SK-N-SH (cell line): ENCODE measurements at regions not wholly inside any gene's neighbourhood (a gene's known extent, or its start where the extent isn't known, plus 50 kb on each side); places are given as distances from the start of the nearest gene placed in this dataset.

Source experiments
- CTCF ChIA-PET: fragments of 300-600, 350-600 bp; formaldehyde crosslinking; extraction: SDS; loops from one replicate; lab custom pipeline; 2021; lab: Yijun Ruan, JAX
- POLR2A ChIA-PET: fragments of 350-600 bp; sonication (Branson Sonifier 250); formaldehyde crosslinking; extraction: SDS; loops from one replicate; lab custom pipeline; 2020; ENCODE audit warnings: antibody characterized with exemption, inconsistent platforms; lab: Yijun Ruan, JAX
- DNase-seq: peaks from one replicate; pipeline ENCODE4 v3.0.0; 2012
- H2AFZ ChIP-seq: fragments of 200-600 bp; sonication (generic); 2 replicates; pipeline ENCODE4 v1.8.1; 2016; ENCODE audit warnings: antibody characterized with exemption, mild to moderate bottlenecking, low read depth
- H3F3A ChIP-seq: fragments of 200-600 bp; sonication (generic); replicated peaks from 2 replicates; pipeline ENCODE3; 2016; ENCODE audit warnings: antibody characterized with exemption, mild to moderate bottlenecking; ENCODE audit not compliant: insufficient read depth
- H3K27ac ChIP-seq, 2 experiments: fragments of 200-500 bp in 1 of 2; fragments of 200-600 bp in 1 of 2; sonication (Bioruptor generic) in 1 of 2; sonication (generic), shearing (Covaris generic) in 1 of 2; 2 replicates each; pipeline versions ENCODE4 v1.5.1 to v1.6.1; 2014 to 2016; ENCODE audit warnings: low read depth in 2 of 2, inconsistent platforms in 1 of 2, low read length in 1 of 2, mild to moderate bottlenecking in 1 of 2, mixed read lengths in 1 of 2
- H3K27me3 ChIP-seq: fragments of 200-600 bp; sonication (generic), shearing (Covaris generic); 2 replicates; pipeline ENCODE4 v1.6.1; 2016; ENCODE audit warnings: mixed run types; ENCODE audit not compliant: insufficient read depth
- H3K36me3 ChIP-seq, 2 experiments: fragments of 200-500 bp in 1 of 2; fragments of 200-600 bp in 1 of 2; sonication (Bioruptor generic) in 1 of 2; sonication (generic) in 1 of 2; replicated peaks in 1 of 2; 2 replicates each; pipeline versions ENCODE3 to v1.5.1; 2014 to 2016; ENCODE audit warnings: low read length in 1 of 2, mild to moderate bottlenecking in 1 of 2; ENCODE audit not compliant: insufficient read depth in 2 of 2, control insufficient read depth in 1 of 2
- H3K4me1 ChIP-seq, 2 experiments: fragments of 200-500 bp in 1 of 2; fragments of 200-600 bp in 1 of 2; sonication (Bioruptor generic) in 1 of 2; sonication (generic), shearing (Covaris generic) in 1 of 2; 2 replicates each; pipeline versions ENCODE4 v1.5.1 to v1.6.1; 2014 to 2016; ENCODE audit warnings: low read depth in 1 of 2, low read length in 1 of 2, mixed run types in 1 of 2; ENCODE audit not compliant: insufficient read depth in 2 of 2, control insufficient read depth in 1 of 2
- H3K4me2 ChIP-seq: fragments of 200-600 bp; sonication (generic), shearing (Covaris generic); 2 replicates; pipeline ENCODE4 v1.6.1; 2017; ENCODE audit warnings: mixed run types
- H3K4me3 ChIP-seq, 2 experiments: fragments of 200-500 bp in 1 of 2; fragments of 200-600 bp in 1 of 2; sonication (Bioruptor generic) in 1 of 2; sonication (generic), shearing (Covaris generic) in 1 of 2; 2 replicates each; pipeline versions ENCODE4 v1.5.1 to v1.8.1; 2014 to 2016; ENCODE audit warnings: low read depth in 2 of 2, inconsistent platforms in 1 of 2, low read length in 1 of 2, mild to moderate bottlenecking in 1 of 2, mixed read lengths in 1 of 2, moderate library complexity in 1 of 2
- H3K79me2 ChIP-seq: fragments of 200-600 bp; sonication (generic); 2 replicates; pipeline ENCODE4 v1.8.1; 2017; ENCODE audit warnings: mild to moderate bottlenecking; ENCODE audit not compliant: insufficient read depth
- H3K9ac ChIP-seq: fragments of 200-600 bp; sonication (generic); 2 replicates; pipeline ENCODE4 v1.6.1; 2017; ENCODE audit warnings: mixed run types
- H3K9me2 ChIP-seq: fragments of 200-600 bp; sonication (generic); 2 replicates; pipeline ENCODE4 v1.6.1; 2017; ENCODE audit warnings: mixed run types
- H3K9me3 ChIP-seq: fragments of 200-600 bp; sonication (generic); 2 replicates; pipeline ENCODE4 v1.6.1; 2017; ENCODE audit warnings: mixed run types, mild to moderate bottlenecking, moderate library complexity
- H4K20me1 ChIP-seq: fragments of 200-600 bp; sonication (generic); 2 replicates; pipeline ENCODE4 v1.6.1; 2017; ENCODE audit warnings: mild to moderate bottlenecking, mixed run types; ENCODE audit not compliant: insufficient read depth
- CHD2 ChIP-seq: fragments of 150-350 bp; IDR thresholded peaks from 2 replicates; pipeline ENCODE4 v1.6.1; 2018; ENCODE audit warnings: low read length; ENCODE audit not compliant: partially characterized antibody
- CTCF ChIP-seq: fragments of 200-600 bp; sonication (generic); IDR thresholded peaks from 2 replicates; pipeline ENCODE4 v1.6.1; 2017; ENCODE audit warnings: antibody characterized with exemption, mild to moderate bottlenecking, moderate library complexity
- EP300 ChIP-seq, 2 experiments: IDR thresholded peaks; 2 replicates each; pipeline versions ENCODE4 v1.4.0 to v1.6.1; 2012; ENCODE audit warnings: borderline replicate concordance in 1 of 2, low read depth in 1 of 2, low read length in 1 of 2
- EZH2phosphoT487 ChIP-seq: fragments of 200-600 bp; sonication (generic); IDR thresholded peaks from 2 replicates; pipeline ENCODE4 v1.6.1; 2017; ENCODE audit warnings: low read depth, mixed run types, mild to moderate bottlenecking, antibody characterized with exemption, moderate library complexity, borderline replicate concordance
- FOSL2 ChIP-seq: IDR thresholded peaks from 2 replicates; pipeline ENCODE4 v1.4.0; 2012; ENCODE audit warnings: low read depth, mild to moderate bottlenecking, moderate library complexity, borderline replicate concordance
- FOXJ3 ChIP-seq: sonication (generic); formaldehyde crosslinking; IDR thresholded peaks from 2 replicates; pipeline ENCODE4 v1.5.1; 2020; ENCODE audit warnings: mild to moderate bottlenecking, missing genetic modification reagents
- FOXM1 ChIP-seq: IDR thresholded peaks from 2 replicates; pipeline ENCODE4 v1.4.0; 2012; ENCODE audit warnings: low read depth, mild to moderate bottlenecking
- GATA2 ChIP-seq: sonication (generic); formaldehyde crosslinking; IDR thresholded peaks from 2 replicates; pipeline ENCODE4 v1.5.0; 2020; ENCODE audit warnings: mild to moderate bottlenecking, missing genetic modification reagents
- MAX ChIP-seq: IDR thresholded peaks from 2 replicates; pipeline ENCODE4 v1.4.0; 2012; ENCODE audit warnings: low read depth
- MEF2A ChIP-seq: IDR thresholded peaks from 2 replicates; pipeline ENCODE4 v1.4.0; 2012; ENCODE audit warnings: low read depth, borderline replicate concordance
- MXI1 ChIP-seq: IDR thresholded peaks from 2 replicates; pipeline ENCODE4 v1.6.1; 2012; ENCODE audit warnings: mild to moderate bottlenecking, low read depth, low read length, improper control_type of control experiment
- NRF1 ChIP-seq: IDR thresholded peaks from 2 replicates; pipeline ENCODE4 v1.6.1; 2012; ENCODE audit warnings: low read depth, mild to moderate bottlenecking, low read length
- POLR2AphosphoS5 ChIP-seq: IDR thresholded peaks from 2 replicates; pipeline ENCODE4 v1.6.1; 2012; ENCODE audit warnings: low read depth, low read length
- RAD21 ChIP-seq: IDR thresholded peaks from 2 replicates; pipeline ENCODE4 v1.6.1; 2012; ENCODE audit warnings: mild to moderate bottlenecking, low read length
- RCOR1 ChIP-seq: fragments of 150-350 bp; IDR thresholded peaks from 2 replicates; pipeline ENCODE4 v1.6.1; 2017; ENCODE audit warnings: antibody characterized with exemption, low read length
- SIN3A ChIP-seq: IDR thresholded peaks from 2 replicates; pipeline ENCODE4 v1.6.1; 2012; ENCODE audit warnings: low read depth, mild to moderate bottlenecking, low read length, moderate library complexity, borderline replicate concordance
- TAF1 ChIP-seq: IDR thresholded peaks from 2 replicates; pipeline ENCODE4 v1.6.1; 2012; ENCODE audit warnings: low read depth, mild to moderate bottlenecking, low read length, moderate library complexity, borderline replicate concordance
- TCF12 ChIP-seq: IDR thresholded peaks from 2 replicates; pipeline ENCODE4 v1.4.0; 2012
- TEAD4 ChIP-seq: IDR thresholded peaks from 2 replicates; pipeline ENCODE4 v1.4.0; 2012; ENCODE audit warnings: mild to moderate bottlenecking, borderline replicate concordance; ENCODE audit not compliant: insufficient read depth
- USF1 ChIP-seq: IDR thresholded peaks from 2 replicates; pipeline ENCODE4 v1.4.0; 2012; ENCODE audit warnings: low read depth, borderline replicate concordance
- YY1 ChIP-seq: IDR thresholded peaks from 2 replicates; pipeline ENCODE4 v1.4.0; 2012; ENCODE audit warnings: low read depth, mild to moderate bottlenecking
- ZBTB33 ChIP-seq: IDR thresholded peaks from 2 replicates; pipeline ENCODE4 v1.4.0; 2012; ENCODE audit warnings: low read depth, borderline replicate concordance
- WGBS: methylation state at CpG from one replicate; pipeline ENCODE4 v1.1.6; 2017; ENCODE audit warnings: low lambda C conversion rate; 5-methylcytosine and 5-hydroxymethylcytosine counted together

GRCh38 chr2:150832686-150833085 is 345.2 kb upstream of the RND3 start:
- no peaks in the 10 kb centered on the region for H4K20me1 ChIP-seq
- H3F3A ChIP-seq = no peaks in the 10 kb centered on the region
- TF ChIP-seq TAF1 = no peak
- TF ChIP-seq CHD2 = no peak
- no peak for TF ChIP-seq TEAD4
- no peak for TF ChIP-seq SIN3A
- TF ChIP-seq TCF12 = no peak
- TF ChIP-seq EZH2phosphoT487 = no peak
- TF ChIP-seq FOSL2 = no peak
- no peak for TF ChIP-seq NRF1
- no peak for TF ChIP-seq FOXJ3
- TF ChIP-seq EP300 (IDR thresholded peaks at IDR 0.05; ENCODE audit: borderline replicate concordance in 1 of 2, low read depth in 1 of 2, low read length in 1 of 2) = no peak
- TF ChIP-seq FOXM1 = no peak
- no peak for TF ChIP-seq USF1
- no peak for TF ChIP-seq RCOR1
- no peak for TF ChIP-seq RAD21
- TF ChIP-seq MAX = no peak
- H3K4me2 ChIP-seq = no peak overlapping the region
- no peaks in the 10 kb centered on the region for H3K79me2 ChIP-seq
- no peak overlapping the region for H3K4me3 ChIP-seq
- CTCF ChIA-PET = interaction anchor here (0.6 kb wide), 1 partner anchor 1119 kb away, joined by 3 read pairs; no protein-coding TSS in a partner anchor
- H3K36me3 ChIP-seq = no peaks in the 10 kb centered on the region
- no peaks in the 10 kb centered on the region for H3K9me2 ChIP-seq
- no peaks in the 10 kb centered on the region for H3K27me3 ChIP-seq
- no peak for DNase-seq
- 29% methylated on average over 1 of the region's 2 CpGs for WGBS
- no peak overlapping the region for H3K27ac ChIP-seq
- no peaks in the 10 kb centered on the region for H3K4me1 ChIP-seq
- no peak overlapping the region for H2AFZ ChIP-seq
- POLR2A ChIA-PET = no interaction called here
- no peaks in the 10 kb centered on the region for H3K9me3 ChIP-seq
- H3K9ac ChIP-seq = no peak overlapping the region

- Histone ChIP-seq H3K4me3 (no peak overlapping the region), H3K9me3 (no peaks in the 10 kb centered on the region), H3K4me1 (no peaks in the 10 kb centered on the region), H3K4me2 (no peak overlapping the region), H3K9me2 (no peaks in the 10 kb centered on the region), H3K27me3 (no peaks in the 10 kb centered on the region), H3K36me3 (no peaks in the 10 kb centered on the region), H4K20me1 (no peaks in the 10 kb centered on the region), H3K9ac (no peak overlapping the region), H3K79me2 (no peaks in the 10 kb centered on the region), H2AFZ (no peak overlapping the region), H3K27ac (no peak overlapping the region), H3F3A (no peaks in the 10 kb centered on the region)
- ChIA-PET POLR2A (no interaction called here), CTCF (interaction anchor here (0.7 kb wide), 1 partner anchor 14 kb away, joined by 3 read pairs; no protein-coding TSS in a partner anchor)
- 40% methylated on average over 1 of the region's 1 CpG for WGBS
- no peak for DNase-seq
- TF ChIP-seq TAF1 (no peak), RCOR1 (no peak), FOSL2 (no peak), FOXM1 (no peak), GATA2 (CRISPR knock-in tag) (no peak), EZH2phosphoT487 (no peak), POLR2AphosphoS5 (no peak), CTCF (no peak), YY1 (no peak), USF1 (no peak), MXI1 (no peak), SIN3A (no peak), MEF2A (no peak), ZBTB33 (no peak)
Observed at GRCh38 chr2:150824118-150824517, 336.7 kb upstream of the RND3 start.
